ENCODE measurements at regions not wholly inside any gene's neighbourhood (a gene's known extent, or its start where the extent isn't known, plus 50 kb on each side); places are given as distances from the start of the nearest gene placed in this dataset.
"Not testable (repeated sequence)": the region's sequence is repeated elsewhere in the genome, so short reads cannot be mapped to it uniquely, and the experiment has no call there.

GRCh38 chr17:77783991-77784820, 174.3 kb upstream of the TNRC6C start:
- no peak for DNase-seq (ENCODE audit: low read depth)

- DNase-seq (ENCODE audit: low read depth), result no peak
These were observed 173.1 kb upstream of the TNRC6C start for GRCh38 chr17:77785312-77785905.

- DNase-seq (ENCODE audit: low read depth), result no peak
These were observed 172.4 kb upstream of the TNRC6C start for GRCh38 chr17:77786090-77786489.

GRCh38 chr17:77786740-77787505, 171.6 kb upstream of the TNRC6C start:
- DNase-seq (ENCODE audit: low read depth), result no peak

GRCh38 chr17:77790143-77790829, 168.2 kb upstream of the TNRC6C start:
- DNase-seq (ENCODE audit: low read depth), result no peak

GRCh38 chr17:77792626-77793025, 165.9 kb upstream of the TNRC6C start:
- no peak for DNase-seq (ENCODE audit: low read depth)

GRCh38 chr17:77793146-77793970, 165.1 kb upstream of the TNRC6C start:
- DNase-seq (ENCODE audit: low read depth), result no peak

GRCh38 chr17:77793971-77794235, 164.6 kb upstream of the TNRC6C start:
- DNase-seq (ENCODE audit: low read depth), result no peak

- DNase-seq (ENCODE audit: low read depth), result no peak
These were observed 163.7 kb upstream of the TNRC6C start for GRCh38 chr17:77794846-77795245.

- DNase-seq (ENCODE audit: low read depth), result no peak
These were observed 162.8 kb upstream of the TNRC6C start for GRCh38 chr17:77795685-77796084.

GRCh38 chr17:77796176-77796860, 162.2 kb upstream of the TNRC6C start:
- no peak for DNase-seq (ENCODE audit: low read depth)

- no peak for DNase-seq (ENCODE audit: low read depth)
These were observed 160.5 kb upstream of the TNRC6C start for GRCh38 chr17:77798031-77798430.

- DNase-seq (ENCODE audit: low read depth), result no peak
These were observed 160.0 kb upstream of the TNRC6C start for GRCh38 chr17:77798481-77798880.

- DNase-seq (ENCODE audit: low read depth), result no peak
These were observed 157.7 kb upstream of the TNRC6C start for GRCh38 chr17:77800816-77801215.

GRCh38 chr17:77801545-77802332, 156.8 kb upstream of the TNRC6C start:
- DNase-seq (ENCODE audit: low read depth), result no peak

GRCh38 chr17:77802333-77802615, 156.2 kb upstream of the TNRC6C start:
- no peak for DNase-seq (ENCODE audit: low read depth)

- peak; percentile 14 for DNase-seq (ENCODE audit: low read depth)
These were observed 155.7 kb upstream of the TNRC6C start for GRCh38 chr17:77802811-77803220.

GRCh38 chr17:77803726-77804125, 154.8 kb upstream of the TNRC6C start:
- no peak for DNase-seq (ENCODE audit: low read depth)

- no peak for DNase-seq (ENCODE audit: low read depth)
These were observed 153.6 kb upstream of the TNRC6C start for GRCh38 chr17:77804796-77805426.

GRCh38 chr17:77805970-77806369, 152.5 kb upstream of the TNRC6C start:
- not testable (repeated sequence) for DNase-seq (ENCODE audit: low read depth)

Measured in LHCN-M2 (cell line).